ENCODE measurements at regions not wholly inside any gene's neighbourhood (a gene's known extent, or its start where the extent isn't known, plus 50 kb on each side); places are given as distances from the start of the nearest gene placed in this dataset.

DNA sequence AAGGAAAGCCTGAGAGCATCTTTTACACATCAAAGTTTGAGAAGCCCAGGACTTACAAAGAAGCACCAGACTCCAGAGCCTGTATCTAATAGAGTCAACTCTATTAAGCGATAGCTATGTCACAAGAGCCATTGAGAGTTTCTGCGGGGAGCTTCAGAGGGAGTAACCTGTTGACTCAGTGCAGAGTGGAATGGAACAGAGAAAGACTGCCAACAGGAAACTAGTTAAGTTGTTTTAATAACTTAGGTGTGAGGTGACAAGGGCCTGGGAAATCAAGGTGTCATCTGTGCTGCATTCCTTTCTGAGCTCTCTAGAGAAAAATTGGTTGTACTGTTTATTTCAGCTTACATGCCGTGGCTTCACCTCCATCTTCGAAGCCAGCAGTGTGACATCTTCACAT lies 513.8 kb upstream of the POU3F3 start:
- no peak overlapping the region for H2AFZ ChIP-seq (ENCODE audit: low read depth, low read length, poor library complexity, severe bottlenecking)
- ChIA-PET CTCF (no interaction called here), POLR2A (no interaction called here), RAD21 (ENCODE audit: low non-redundant PET in 1 of 2, low total read pairs in 2 of 2, uncharacterized antibody in 2 of 2, unreplicated experiment in 2 of 2) (no interaction called here)
- no peak overlapping the region for H3K4me3 ChIP-seq (replicated peaks in 1 of 2; ENCODE audit: low read depth in 1 of 2, low read length in 2 of 2)
- TF ChIP-seq, protein P1, sequence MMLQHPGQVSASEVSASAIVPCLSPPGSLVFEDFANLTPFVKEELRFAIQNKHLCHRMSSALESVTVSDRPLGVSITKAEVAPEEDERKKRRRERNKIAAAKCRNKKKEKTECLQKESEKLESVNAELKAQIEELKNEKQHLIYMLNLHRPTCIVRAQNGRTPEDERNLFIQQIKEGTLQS (IDR thresholded peaks at IDR 0.05), result no peak
- TF ChIP-seq ZFX (IDR thresholded peaks at IDR 0.05), result no peak
- no peaks in the 10 kb centered on the region for H3K79me2 ChIP-seq (ENCODE audit: insufficient read depth, low read length)
- BruUV-seq (replicated peaks), result no TSS peak
- no peaks in the 10 kb centered on the region for H3K36me3 ChIP-seq (ENCODE audit: control insufficient read depth in 1 of 2, insufficient read depth in 2 of 2, low read length in 2 of 2)
- H3K9ac ChIP-seq (ENCODE audit: low read length), result no peak overlapping the region
- intact Hi-C loops (cut with micrococcal nuclease), result no loop called here
- H3K9me3 ChIP-seq (ENCODE audit: control insufficient read depth in 1 of 2, insufficient read depth in 1 of 2, low read depth in 1 of 2, low read length in 2 of 2), result peaks cover 9 to 25% of the 10 kb centered on the region in 2 experiments; a peak in 2 of 4 replicates
- no peak for ATAC-seq
- H3K4me1 ChIP-seq (ENCODE audit: control insufficient read depth in 1 of 2, insufficient read depth in 2 of 2, low read length in 2 of 2), result no peaks in the 10 kb centered on the region
- no peak overlapping the region for H3K4me2 ChIP-seq (ENCODE audit: low read length)
- no peak for DNase-seq (ENCODE audit: low read depth, low spot score)
- H4K20me1 ChIP-seq (ENCODE audit: insufficient read depth), result no peaks in the 10 kb centered on the region
- no peaks in the 10 kb centered on the region for H3K27me3 ChIP-seq (ENCODE audit: insufficient read depth, low read length)
- H3K9me2 ChIP-seq (ENCODE audit: insufficient read depth), result no peaks in the 10 kb centered on the region
- no peak overlapping the region for H3K27ac ChIP-seq (ENCODE audit: low read depth, low read length)

DNA sequence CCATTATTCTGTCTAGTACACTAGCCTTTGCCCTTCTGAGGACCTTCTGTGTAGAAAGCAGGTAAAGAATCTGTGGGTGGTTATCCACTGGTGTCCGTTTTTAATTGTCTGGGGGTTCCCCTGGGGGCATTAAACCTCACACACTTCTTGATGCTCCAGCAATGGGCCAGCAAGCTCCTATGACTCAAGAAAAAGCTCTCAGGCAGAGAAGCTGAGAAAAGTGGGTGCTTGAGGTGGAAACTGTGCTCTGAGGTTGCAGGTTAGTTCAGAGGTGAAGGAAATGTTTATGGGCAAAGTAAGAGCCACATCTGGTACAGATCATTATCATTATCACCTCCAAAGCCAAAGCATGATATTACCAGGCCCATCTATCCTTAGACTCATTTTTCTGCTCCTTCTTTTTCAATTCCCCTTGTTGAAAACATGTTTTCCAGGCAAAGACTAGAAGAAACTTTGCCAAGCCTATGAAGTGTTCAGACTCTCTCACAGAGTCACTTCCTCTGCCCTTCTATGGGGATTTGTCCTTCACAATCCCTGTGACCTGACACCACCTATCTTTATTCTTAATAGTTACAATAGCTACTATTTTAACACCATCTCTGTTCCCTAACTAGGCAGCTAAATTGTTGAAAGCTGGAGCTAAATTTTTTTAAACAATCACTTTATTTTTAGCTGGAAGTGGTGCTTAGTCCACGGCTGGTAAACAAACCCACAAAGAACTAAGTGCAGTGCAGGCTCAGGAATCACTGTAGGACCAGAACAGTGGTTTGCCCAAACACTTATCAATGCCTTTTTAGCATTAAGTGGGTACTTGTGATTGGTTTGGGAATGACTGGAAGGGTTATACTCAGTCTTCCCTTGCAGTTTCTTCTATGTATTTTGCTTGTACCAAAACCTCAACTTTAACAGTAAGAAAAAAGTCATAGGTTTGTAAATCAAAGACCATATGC lies 512.8 kb upstream of the POU3F3 start:
- no peak overlapping the region for H3K4me3 ChIP-seq (replicated peaks in 1 of 2; ENCODE audit: low read depth in 1 of 2, low read length in 2 of 2)
- H3K9me2 ChIP-seq (ENCODE audit: insufficient read depth), result no peaks in the 10 kb centered on the region
- no peaks in the 10 kb centered on the region for H4K20me1 ChIP-seq (ENCODE audit: insufficient read depth)
- peaks cover 12 to 26% of the 10 kb centered on the region in 2 experiments; a peak in 2 of 4 replicates for H3K9me3 ChIP-seq (ENCODE audit: control insufficient read depth in 1 of 2, insufficient read depth in 1 of 2, low read depth in 1 of 2, low read length in 2 of 2)
- H3K36me3 ChIP-seq (ENCODE audit: control insufficient read depth in 1 of 2, insufficient read depth in 2 of 2, low read length in 2 of 2), result no peaks in the 10 kb centered on the region
- no peak overlapping the region for H3K9ac ChIP-seq (ENCODE audit: low read length)
- H2AFZ ChIP-seq (ENCODE audit: low read depth, low read length, poor library complexity, severe bottlenecking), result no peak overlapping the region
- no peak overlapping the region for H3K27ac ChIP-seq (ENCODE audit: low read depth, low read length)
- H3K4me1 ChIP-seq (ENCODE audit: control insufficient read depth in 1 of 2, insufficient read depth in 2 of 2, low read length in 2 of 2), result no peaks in the 10 kb centered on the region
- ChIA-PET RAD21 (ENCODE audit: low non-redundant PET in 1 of 2, low total read pairs in 2 of 2, uncharacterized antibody in 2 of 2, unreplicated experiment in 2 of 2) (no interaction called here), POLR2A (no interaction called here), CTCF (no interaction called here)
- no peak for TF ChIP-seq ELF1 (IDR thresholded peaks at IDR 0.05; ENCODE audit: borderline replicate concordance, low read depth)
- TF ChIP-seq, protein P2, sequence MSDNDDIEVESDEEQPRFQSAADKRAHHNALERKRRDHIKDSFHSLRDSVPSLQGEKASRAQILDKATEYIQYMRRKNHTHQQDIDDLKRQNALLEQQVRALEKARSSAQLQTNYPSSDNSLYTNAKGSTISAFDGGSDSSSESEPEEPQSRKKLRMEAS (IDR thresholded peaks at IDR 0.05), result no peak
- TF ChIP-seq ZNF274 (IDR thresholded peaks at IDR 0.05; ENCODE audit: low read depth, low read length), result no peak
- no peak for TF ChIP-seq CTCF (IDR thresholded peaks at IDR 0.05 in 2 of 3, conservative IDR thresholded peaks at IDR 0.05 in 1 of 3; ENCODE audit: borderline replicate concordance in 1 of 3, insufficient read depth in 1 of 3, low read depth in 2 of 3, low read length in 2 of 3)
- TF ChIP-seq CEBPB (IDR thresholded peaks at IDR 0.05; ENCODE audit: low read depth), result no peak
- H3K27me3 ChIP-seq (ENCODE audit: insufficient read depth, low read length), result no peaks in the 10 kb centered on the region
- no peak for ATAC-seq
- no peak overlapping the region for H3K4me2 ChIP-seq (ENCODE audit: low read length)
- no peak for DNase-seq (ENCODE audit: low read depth, low spot score)
- intact Hi-C loops (cut with micrococcal nuclease), result no loop called here
- H3K79me2 ChIP-seq (ENCODE audit: insufficient read depth, low read length), result no peaks in the 10 kb centered on the region
- no TSS peak for BruUV-seq (replicated peaks)
